Uterus (tissue), 3 donors: ENCODE measurements at regions not wholly inside any gene's neighbourhood (a gene's known extent, or its start where the extent isn't known, plus 50 kb on each side); places are given as distances from the start of the nearest gene placed in this dataset.
"Not testable (repeated sequence)": the region's sequence is repeated elsewhere in the genome, so short reads cannot be mapped to it uniquely, and the experiment has no call there.

Experiments
- DNase-seq, 2 donors: peaks; one replicate each; pipeline ENCODE4 v3.0.0-alpha.2; 2019 to 2020
- H3K27ac ChIP-seq, 2 donors: fragments of 200-600 bp; sonication (generic); 1 replicate in 1 of 2; 2 replicates in 1 of 2; pipeline ENCODE4 v1.5.1; 2016 to 2018
- H3K27me3 ChIP-seq, 2 donors: fragments of 200-600 bp; sonication (generic); one replicate each; pipeline ENCODE4 v1.5.1; 2018 to 2019; ENCODE audit warnings: control low read depth in 1 of 2
- H3K36me3 ChIP-seq, 2 donors: fragments of 200-600 bp; sonication (generic); one replicate each; pipeline ENCODE4 v1.5.1; 2019; ENCODE audit warnings: control low read depth in 1 of 2
- H3K4me1 ChIP-seq, 2 donors: fragments of 200-600 bp; sonication (generic); one replicate each; pipeline ENCODE4 v1.5.1; 2018 to 2019; ENCODE audit warnings: control low read depth in 1 of 2
- H3K4me3 ChIP-seq, 2 donors: fragments of 200-600 bp; sonication (generic); 1 replicate in 1 of 2; 2 replicates in 1 of 2; pipeline ENCODE4 v1.5.1; 2018 to 2019; ENCODE audit warnings: mild to moderate bottlenecking in 1 of 2
- H3K9me3 ChIP-seq, 2 donors: fragments of 200-600 bp; sonication (generic); one replicate each; pipeline ENCODE4 v1.5.1; 2019; ENCODE audit warnings: control low read depth in 1 of 2
- POLR2A ChIP-seq, 2 donors: fragments of 450-650 bp; IDR thresholded peaks; one replicate each; pipeline ENCODE4 v1.6.1; 2016; ENCODE audit warnings: antibody characterized with exemption in 2 of 2, mild to moderate bottlenecking in 1 of 2, moderate library complexity in 1 of 2
- intact Hi-C: fragments of 100-400 bp; cut with DNase I; formaldehyde crosslinking; loops from one replicate; pipeline ENCODE4 v1.15.1; 2023; ENCODE audit warnings: low total_unique reads
- TF ChIP-seq, protein P1 (sequence below), 4 experiments: fragments of 200-600 bp in 2 of 4; fragments of 450-650 bp in 2 of 4; sonication (generic) in 2 of 4; IDR thresholded peaks; one replicate each; pipeline ENCODE4 v1.5.1; 2016 to 2019; ENCODE audit warnings: antibody characterized with exemption in 4 of 4, mild to moderate bottlenecking in 2 of 4, moderate library complexity in 1 of 4
- donor health status: DM: yes; HTN: yes; CAD: no.

DNA sequence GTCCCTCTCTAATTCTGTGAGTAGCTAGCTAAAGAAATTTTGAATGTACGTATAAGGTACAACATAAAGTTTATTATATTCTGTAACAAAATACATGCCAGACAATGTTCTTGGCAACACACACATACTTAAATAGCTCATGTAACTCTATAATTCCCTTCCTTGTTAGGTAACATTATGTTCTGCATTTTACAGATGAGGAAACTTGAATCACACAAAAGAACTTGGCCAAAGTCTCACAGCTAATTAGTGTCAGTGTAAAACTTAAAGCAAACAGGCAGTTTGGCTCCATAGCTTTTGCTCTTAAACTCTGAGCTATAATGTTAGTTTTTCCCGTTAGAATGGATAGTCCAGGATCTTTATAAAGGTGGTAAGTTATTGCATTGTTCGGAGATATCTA lies 1091.8 kb upstream of the SLIT2 start:
- Histone ChIP-seq H3K27ac (no peak overlapping the region), H3K27me3 (no peaks in the 10 kb centered on the region), H3K36me3 (no peaks in the 10 kb centered on the region), H3K9me3 (no peaks in the 10 kb centered on the region), H3K4me1 (no peaks in the 10 kb centered on the region), H3K4me3 (no peak overlapping the region)
- DNase-seq = no peak
- TF ChIP-seq POLR2A (IDR thresholded peaks at IDR 0.05) = no peak
- TF ChIP-seq, protein P1, sequence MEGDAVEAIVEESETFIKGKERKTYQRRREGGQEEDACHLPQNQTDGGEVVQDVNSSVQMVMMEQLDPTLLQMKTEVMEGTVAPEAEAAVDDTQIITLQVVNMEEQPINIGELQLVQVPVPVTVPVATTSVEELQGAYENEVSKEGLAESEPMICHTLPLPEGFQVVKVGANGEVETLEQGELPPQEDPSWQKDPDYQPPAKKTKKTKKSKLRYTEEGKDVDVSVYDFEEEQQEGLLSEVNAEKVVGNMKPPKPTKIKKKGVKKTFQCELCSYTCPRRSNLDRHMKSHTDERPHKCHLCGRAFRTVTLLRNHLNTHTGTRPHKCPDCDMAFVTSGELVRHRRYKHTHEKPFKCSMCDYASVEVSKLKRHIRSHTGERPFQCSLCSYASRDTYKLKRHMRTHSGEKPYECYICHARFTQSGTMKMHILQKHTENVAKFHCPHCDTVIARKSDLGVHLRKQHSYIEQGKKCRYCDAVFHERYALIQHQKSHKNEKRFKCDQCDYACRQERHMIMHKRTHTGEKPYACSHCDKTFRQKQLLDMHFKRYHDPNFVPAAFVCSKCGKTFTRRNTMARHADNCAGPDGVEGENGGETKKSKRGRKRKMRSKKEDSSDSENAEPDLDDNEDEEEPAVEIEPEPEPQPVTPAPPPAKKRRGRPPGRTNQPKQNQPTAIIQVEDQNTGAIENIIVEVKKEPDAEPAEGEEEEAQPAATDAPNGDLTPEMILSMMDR (IDR thresholded peaks at IDR 0.05) = no peak
- intact Hi-C loops = no loop called here

DNA sequence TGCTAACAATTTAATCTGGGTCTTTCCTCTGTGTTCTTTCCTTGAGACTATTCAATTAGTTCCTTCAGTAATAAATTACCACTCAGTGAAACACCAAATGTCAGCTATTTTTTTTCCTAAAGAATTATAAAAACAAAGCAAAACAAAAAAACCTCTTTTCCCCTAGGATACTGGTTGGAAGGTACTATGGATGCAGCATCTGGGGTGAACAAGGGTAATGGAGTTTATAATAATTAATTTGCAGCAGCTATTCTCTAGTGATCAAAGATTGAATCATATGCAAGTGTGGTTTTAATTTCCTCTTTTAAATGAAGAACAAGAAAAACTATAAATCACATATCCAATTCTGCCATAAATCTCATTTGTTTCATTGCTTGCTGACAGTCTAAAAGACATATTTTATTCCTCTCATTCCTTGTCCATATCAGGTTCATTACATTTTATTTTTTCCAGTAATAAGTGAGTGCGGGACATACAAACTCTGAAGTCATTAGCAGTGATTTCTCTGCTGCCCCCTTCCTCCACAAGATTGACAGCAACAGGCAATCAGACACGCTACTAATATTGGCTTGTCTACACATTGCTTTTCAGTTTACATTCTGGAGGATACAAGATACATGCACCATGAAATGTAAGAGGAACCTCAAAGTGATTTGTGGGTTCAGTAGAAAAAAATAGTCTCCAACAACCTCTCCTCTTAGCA lies 1093.4 kb upstream of the SLIT2 start:
- no peaks in the 10 kb centered on the region for H3K36me3 ChIP-seq
- no peaks in the 10 kb centered on the region for H3K9me3 ChIP-seq
- no peak overlapping the region for H3K27ac ChIP-seq
- H3K4me3 ChIP-seq = no peak overlapping the region
- H3K27me3 ChIP-seq = no peaks in the 10 kb centered on the region
- no peak for DNase-seq
- no peaks in the 10 kb centered on the region for H3K4me1 ChIP-seq
- intact Hi-C loops = no loop called here
- TF ChIP-seq POLR2A (IDR thresholded peaks at IDR 0.05) = no peak
- TF ChIP-seq, protein P1 (IDR thresholded peaks at IDR 0.05) = no peak

DNA sequence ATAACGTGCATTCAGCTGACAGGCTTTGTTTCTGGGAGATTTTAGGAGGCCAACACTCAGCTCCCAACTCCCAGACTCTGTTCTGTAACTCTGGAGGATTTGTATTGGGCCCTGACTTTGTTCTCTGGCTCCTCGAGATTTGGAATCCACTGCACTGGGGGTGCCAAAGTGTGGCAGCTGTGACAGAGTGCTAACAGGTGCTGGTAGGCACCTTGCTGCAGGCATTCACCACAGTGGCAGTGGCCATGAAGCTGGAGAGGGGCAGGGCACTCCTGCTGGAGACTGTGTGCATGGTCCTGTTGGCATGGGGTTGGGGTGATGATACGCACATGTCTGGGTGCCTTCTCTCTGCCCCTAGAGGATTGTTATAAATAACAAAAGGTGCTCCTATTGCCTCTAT lies 1094.9 kb upstream of the SLIT2 start:
- Histone ChIP-seq H3K36me3 (no peaks in the 10 kb centered on the region), H3K4me1 (no peaks in the 10 kb centered on the region), H3K27me3 (no peaks in the 10 kb centered on the region), H3K27ac (no peak overlapping the region), H3K4me3 (no peak overlapping the region), H3K9me3 (no peaks in the 10 kb centered on the region)
- TF ChIP-seq, protein P1 (IDR thresholded peaks at IDR 0.05) = no peak
- no peak for TF ChIP-seq POLR2A (IDR thresholded peaks at IDR 0.05)
- intact Hi-C loops = no loop called here
- DNase-seq = no peak

DNA sequence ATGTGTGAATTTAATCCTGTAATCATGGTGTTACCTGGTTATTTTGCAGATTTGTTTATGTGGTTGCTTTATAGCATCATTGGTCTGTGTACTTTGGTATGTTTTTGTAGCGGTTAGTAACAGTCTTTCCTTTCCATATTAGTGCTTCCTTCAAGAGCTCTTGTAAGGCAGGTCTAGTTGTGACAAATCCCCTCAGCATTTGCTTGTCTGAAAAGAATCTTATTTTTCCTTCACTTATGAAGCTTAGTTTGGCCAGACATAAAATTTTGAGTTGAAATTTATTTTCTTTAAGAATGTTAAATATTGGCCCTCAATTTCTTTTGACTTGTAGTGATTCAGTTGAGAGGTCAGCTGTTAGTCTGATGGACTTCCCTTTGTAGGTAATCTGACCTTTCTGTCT lies 1096.1 kb upstream of the SLIT2 start:
- TF ChIP-seq, protein P1 (IDR thresholded peaks at IDR 0.05) = no peak
- TF ChIP-seq POLR2A (IDR thresholded peaks at IDR 0.05) = no peak
- no peaks in the 10 kb centered on the region for H3K36me3 ChIP-seq
- no peaks in the 10 kb centered on the region for H3K27me3 ChIP-seq
- H3K27ac ChIP-seq = no peak overlapping the region
- intact Hi-C loops = no loop called here
- DNase-seq = no peak
- no peak overlapping the region for H3K4me3 ChIP-seq
- no peaks in the 10 kb centered on the region for H3K4me1 ChIP-seq
- no peaks in the 10 kb centered on the region for H3K9me3 ChIP-seq

DNA sequence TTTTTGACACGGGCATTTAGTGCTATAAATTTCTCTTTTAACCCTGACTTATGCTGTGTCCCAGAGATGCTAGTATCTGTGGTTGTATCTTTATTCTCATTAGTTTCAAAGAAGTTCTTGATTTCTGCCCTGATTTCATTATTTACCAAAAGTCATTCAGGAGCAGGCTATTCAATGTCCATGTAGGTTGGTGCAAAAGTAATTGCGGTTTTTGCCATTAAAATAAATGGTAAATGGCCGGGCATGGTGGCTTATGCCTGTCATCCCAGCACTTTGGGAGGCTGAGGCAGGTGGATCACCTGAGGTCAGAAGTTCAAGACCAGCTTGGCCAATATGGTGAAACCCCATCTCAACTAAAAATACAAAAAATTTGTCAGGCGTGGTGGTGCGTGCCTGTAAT lies 1097.4 kb upstream of the SLIT2 start:
- intact Hi-C loops, H3K27ac ChIP-seq, H3K36me3 ChIP-seq, H3K4me1 ChIP-seq, H3K4me3 ChIP-seq, H3K27me3 ChIP-seq, H3K9me3 ChIP-seq, DNase-seq: not testable (repeated sequence)

DNA sequence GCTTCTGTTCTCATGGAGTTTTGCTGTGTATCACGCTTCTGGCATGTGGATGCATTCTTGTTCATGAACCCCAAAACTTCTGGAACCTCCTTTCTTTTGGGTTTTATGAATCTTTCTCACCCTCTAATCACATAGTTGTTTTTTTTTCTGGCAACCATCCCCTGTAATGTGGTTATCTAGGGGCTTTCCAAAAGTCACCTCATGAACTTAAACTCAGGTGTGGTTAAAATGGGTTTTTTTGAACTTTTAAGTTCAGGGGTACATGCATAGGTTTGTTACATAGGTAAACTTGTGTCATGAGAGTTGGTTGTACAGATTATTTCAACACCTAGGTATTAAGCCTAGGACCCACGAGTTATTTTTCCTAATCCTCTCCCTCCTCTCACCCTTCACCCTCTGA lies 1099.4 kb upstream of the SLIT2 start:
- Histone ChIP-seq H3K4me3 (no peak overlapping the region), H3K9me3 (no peaks in the 10 kb centered on the region), H3K4me1 (no peaks in the 10 kb centered on the region), H3K36me3 (no peaks in the 10 kb centered on the region), H3K27ac (no peak overlapping the region), H3K27me3 (no peaks in the 10 kb centered on the region)
- DNase-seq = no peak
- no peak for TF ChIP-seq POLR2A (IDR thresholded peaks at IDR 0.05)
- TF ChIP-seq, protein P1 (IDR thresholded peaks at IDR 0.05) = no peak
- intact Hi-C loops = no loop called here
